Mucosa of descending colon (tissue), 3 donors: ENCODE measurements at regions not wholly inside any gene's neighbourhood (a gene's known extent, or its start where the extent isn't known, plus 50 kb on each side); places are given as distances from the start of the nearest gene placed in this dataset.

ENCODE experiments used
- ATAC-seq: fragments of 200-7000 bp; cut with Tn5 transposase; one replicate; pipeline ENCODE4 v1.9.1; 2020; ENCODE audit warnings: mild to moderate bottlenecking, moderate library complexity
- DNase-seq, 3 donors: peaks; one replicate each; pipeline ENCODE4 v3.0.0-alpha.2; 2020
- H3K36me3 ChIP-seq: fragments of 200-600 bp; one replicate; pipeline ENCODE4 v1.8.0; 2021; ENCODE audit warnings: low read depth, mild to moderate bottlenecking
- H3K4me1 ChIP-seq: fragments of 200-600 bp; one replicate; pipeline ENCODE4 v1.8.0; 2021; ENCODE audit warnings: low read depth, mild to moderate bottlenecking
- H3K4me3 ChIP-seq: fragments of 200-600 bp; one replicate; pipeline ENCODE4 v1.8.0; 2021; ENCODE audit warnings: mild to moderate bottlenecking
- H3K9me3 ChIP-seq: fragments of 200-600 bp; one replicate; pipeline ENCODE4 v1.8.0; 2021; ENCODE audit warnings: mild to moderate bottlenecking
- CTCF ChIP-seq: fragments of 200-600 bp; IDR thresholded peaks from one replicate; pipeline ENCODE4 v1.8.0; 2022; ENCODE audit warnings: antibody characterized with exemption, mild to moderate bottlenecking
- intact Hi-C, 2 donors: fragments of 100-400 bp; cut with DNase I in 1 of 2; cut with micrococcal nuclease in 1 of 2; formaldehyde crosslinking; loops; one replicate each; pipeline versions ENCODE4 v1.11.0 to v1.11.1; 2022; cut with DNase I, micrococcal nuclease
- donor health status: DM: no; HTN: no; CAD: no; lungs with moderate emphysema.
- donor health status: DM: no; HTN: no; CAD: no.
- donor health status: DM: no; HTN: yes; CAD: no.

GRCh38 chr15:95995375-95996168 lies 334.9 kb upstream of the NR2F2 start:
- H3K4me1 ChIP-seq = no peaks in the 10 kb centered on the region
- no peaks in the 10 kb centered on the region for H3K9me3 ChIP-seq
- ATAC-seq = no peak
- no peak for TF ChIP-seq CTCF
- no peaks in the 10 kb centered on the region for H3K36me3 ChIP-seq
- intact Hi-C loops = no loop called here
- no peak overlapping the region for H3K4me3 ChIP-seq
- no peak for DNase-seq

- H3K9me3 ChIP-seq = no peaks in the 10 kb centered on the region
- no peaks in the 10 kb centered on the region for H3K4me1 ChIP-seq
- no peak for TF ChIP-seq CTCF
- DNase-seq = no peak
- ATAC-seq = no peak
- no peak overlapping the region for H3K4me3 ChIP-seq
- H3K36me3 ChIP-seq = no peaks in the 10 kb centered on the region
- intact Hi-C loops = no loop called here
Measured at GRCh38 chr15:95996494-95996893, 334.0 kb upstream of the NR2F2 start.

GRCh38 chr15:95998935-95999334 lies 331.6 kb upstream of the NR2F2 start:
- TF ChIP-seq CTCF = no peak
- ATAC-seq = no peak
- no peaks in the 10 kb centered on the region for H3K9me3 ChIP-seq
- no peaks in the 10 kb centered on the region for H3K36me3 ChIP-seq
- H3K4me3 ChIP-seq = no peak overlapping the region
- intact Hi-C loops = no loop called here
- no peak for DNase-seq
- H3K4me1 ChIP-seq = no peaks in the 10 kb centered on the region

GRCh38 chr15:96002890-96003859 lies 327.3 kb upstream of the NR2F2 start:
- no peak for DNase-seq
- intact Hi-C loops = no loop called here
- TF ChIP-seq CTCF = no peak

GRCh38 chr15:96005906-96006305 lies 324.6 kb upstream of the NR2F2 start:
- no peak for DNase-seq
- ATAC-seq = no peak
- H3K4me3 ChIP-seq = no peak overlapping the region

More at GRCh38 chr15:96002890-96003859, 327.3 kb upstream of the NR2F2 start:
- H3K4me1 ChIP-seq = no peaks in the 10 kb centered on the region
- no peaks in the 10 kb centered on the region for H3K9me3 ChIP-seq
- no peak for ATAC-seq
- no peak overlapping the region for H3K4me3 ChIP-seq
- no peaks in the 10 kb centered on the region for H3K36me3 ChIP-seq

More at GRCh38 chr15:96005906-96006305, 324.6 kb upstream of the NR2F2 start:
- intact Hi-C loops = no loop called here
- Histone ChIP-seq H3K36me3 (no peaks in the 10 kb centered on the region), H3K9me3 (no peaks in the 10 kb centered on the region), H3K4me1 (no peaks in the 10 kb centered on the region)
- TF ChIP-seq CTCF = no peak
